CD4-positive, alpha-beta T cell treated with Interleukin-6 for 4 hours (primary cell): ENCODE measurements at regions not wholly inside any gene's neighbourhood (a gene's known extent, or its start where the extent isn't known, plus 50 kb on each side); places are given as distances from the start of the nearest gene placed in this dataset.
"Not testable (repeated sequence)": the region's sequence is repeated elsewhere in the genome, so short reads cannot be mapped to it uniquely, and the experiment has no call there.

Experiments used
- DNase-seq: peaks from one replicate; pipeline ENCODE4 v3.0.0-alpha.2; 2020; ENCODE audit warnings: mixed read lengths

GRCh38 chr4:59518005-59518823 lies 1681.9 kb upstream of the ADGRL3 start:
- no peak for DNase-seq

GRCh38 chr4:59525885-59526284 lies 1674.2 kb upstream of the ADGRL3 start:
- DNase-seq = no peak

DNA sequence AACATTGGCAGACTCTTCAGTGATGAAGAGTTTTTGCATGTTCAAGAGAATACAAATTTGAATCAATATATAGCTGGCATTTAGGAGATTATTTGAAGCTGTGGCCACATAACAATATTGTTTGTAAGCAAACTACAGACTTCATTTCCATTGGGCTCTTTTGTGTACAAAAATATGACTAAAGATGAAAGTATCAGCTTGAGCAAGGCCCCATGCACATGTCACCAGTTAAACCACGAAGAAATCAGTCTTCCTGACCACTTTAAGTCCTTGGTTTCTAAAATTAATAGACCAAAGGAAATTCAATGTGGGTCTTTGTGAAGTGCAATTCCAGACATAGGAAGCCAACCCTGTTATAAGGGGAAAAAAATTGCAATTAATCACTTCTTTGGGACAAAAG lies 1664.6 kb upstream of the ADGRL3 start:
- DNase-seq = no peak

- no peak for DNase-seq
Observed at GRCh38 chr4:59536428-59536827, 1663.7 kb upstream of the ADGRL3 start.

DNA sequence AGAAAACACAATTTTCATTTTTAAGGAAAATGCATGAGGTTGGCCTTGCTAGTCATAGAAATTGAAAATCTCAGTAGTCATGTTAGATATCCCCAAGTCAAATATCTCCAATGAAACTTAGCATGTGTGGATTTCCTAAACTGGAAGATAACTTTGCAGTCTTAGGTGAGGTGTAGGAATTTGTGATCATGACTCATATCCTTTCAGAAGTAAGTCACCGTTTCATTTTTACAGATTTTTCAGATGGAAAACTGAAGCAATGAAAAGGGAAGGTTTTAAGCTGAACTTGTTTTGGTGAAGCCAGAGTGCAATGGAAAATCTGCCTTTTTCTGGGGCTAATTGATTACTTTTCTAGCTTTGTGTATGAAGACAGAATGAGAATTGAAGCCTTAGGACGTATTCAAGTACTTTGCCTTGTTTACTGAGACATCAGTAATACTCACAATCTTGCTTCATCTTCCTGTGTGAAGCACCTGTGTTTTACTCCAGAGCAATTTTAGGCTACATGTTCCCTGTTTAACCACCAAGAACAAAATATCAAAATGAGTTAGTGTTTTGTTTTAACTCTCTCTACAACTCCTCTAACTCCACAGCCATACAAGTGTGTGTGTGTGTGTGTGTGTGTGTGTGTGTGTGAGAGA lies 1662.8 kb upstream of the ADGRL3 start:
- no peak for DNase-seq

DNA sequence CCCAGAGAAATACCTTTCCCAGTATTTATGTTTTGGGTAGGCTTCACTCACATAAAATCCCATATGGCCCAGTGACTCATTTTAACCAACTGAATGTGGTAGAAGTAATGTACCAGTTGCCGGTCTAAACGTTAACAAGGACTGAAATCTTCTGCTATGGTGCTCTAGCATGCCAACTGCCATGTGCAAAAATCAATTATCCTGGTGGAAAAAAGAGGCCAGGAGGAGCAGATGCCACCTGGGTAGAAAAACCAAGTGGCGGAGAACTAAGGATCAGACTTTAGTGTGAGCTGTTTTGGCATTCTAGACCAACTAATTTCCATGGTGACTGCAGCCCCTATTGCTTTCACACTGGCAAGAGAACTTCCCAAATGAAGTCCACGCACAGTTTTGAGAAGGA lies 1660.7 kb upstream of the ADGRL3 start:
- no peak for DNase-seq

- DNase-seq = no peak
Observed at GRCh38 chr4:59540311-59540710, 1659.8 kb upstream of the ADGRL3 start.

- DNase-seq = no peak
Observed at GRCh38 chr4:59553063-59553720, 1646.9 kb upstream of the ADGRL3 start.

DNA sequence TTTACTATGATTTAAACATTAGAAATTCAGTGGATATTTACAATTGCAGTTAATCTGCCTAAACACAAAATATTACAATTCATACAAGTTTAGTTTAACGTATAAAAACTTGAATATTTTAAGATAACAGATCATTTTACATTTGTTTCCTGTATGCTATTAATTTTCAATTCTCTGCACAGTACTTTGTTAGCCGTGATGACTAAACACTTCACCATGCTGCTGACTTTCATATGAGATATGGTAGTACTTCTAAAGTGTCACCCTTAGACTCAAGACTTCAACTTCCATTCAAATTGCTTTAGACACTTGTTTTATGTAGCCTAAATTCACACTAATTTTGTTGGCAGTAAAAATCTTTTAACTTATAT lies 1646.4 kb upstream of the ADGRL3 start:
- DNase-seq = no peak

DNA sequence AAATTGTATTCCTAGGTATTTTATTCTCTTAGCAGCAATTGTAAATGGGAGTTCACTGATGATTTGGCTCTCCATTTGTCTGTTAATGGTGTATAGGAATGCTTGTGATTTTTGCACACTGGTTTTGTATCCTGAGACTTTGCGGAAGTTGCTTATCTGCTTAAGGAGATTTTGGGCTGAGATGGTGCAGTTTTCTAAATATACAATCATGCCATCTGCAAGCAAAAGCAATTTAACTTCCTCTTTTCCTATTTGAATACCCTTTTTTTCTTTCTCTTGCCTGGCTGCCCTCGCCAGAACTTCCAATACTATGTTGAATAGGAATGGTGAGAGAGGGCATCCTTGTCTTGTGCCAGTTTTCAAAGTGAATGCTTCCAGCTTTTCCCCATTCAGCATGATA lies 1643.9 kb upstream of the ADGRL3 start:
- not testable (repeated sequence) for DNase-seq

DNA sequence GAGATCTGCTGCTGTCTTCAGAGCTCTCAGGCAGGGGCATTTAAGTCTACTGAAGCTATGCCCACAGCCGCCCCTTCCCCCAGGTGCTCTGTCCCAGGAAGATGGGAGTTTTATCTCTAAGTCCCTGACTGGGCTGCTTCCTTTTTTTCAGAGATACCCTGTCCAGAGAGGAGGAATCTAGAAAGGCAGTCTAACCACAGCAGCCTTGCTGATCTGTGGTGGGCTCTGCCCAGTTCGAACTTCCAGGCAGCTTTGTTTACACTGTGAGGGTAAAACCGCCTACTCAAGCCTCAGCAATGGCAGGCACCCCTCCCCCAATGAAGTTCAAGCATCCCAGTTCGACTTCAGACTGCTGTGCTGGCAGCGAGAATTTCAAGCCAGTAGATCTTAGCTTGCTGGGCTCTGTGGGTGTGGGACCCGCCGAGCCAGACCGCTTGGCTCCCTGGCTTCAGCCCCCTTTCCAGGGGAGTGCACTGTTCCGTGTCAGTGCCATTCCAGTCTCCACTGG lies 1639.9 kb upstream of the ADGRL3 start:
- DNase-seq = not testable (repeated sequence)

DNA sequence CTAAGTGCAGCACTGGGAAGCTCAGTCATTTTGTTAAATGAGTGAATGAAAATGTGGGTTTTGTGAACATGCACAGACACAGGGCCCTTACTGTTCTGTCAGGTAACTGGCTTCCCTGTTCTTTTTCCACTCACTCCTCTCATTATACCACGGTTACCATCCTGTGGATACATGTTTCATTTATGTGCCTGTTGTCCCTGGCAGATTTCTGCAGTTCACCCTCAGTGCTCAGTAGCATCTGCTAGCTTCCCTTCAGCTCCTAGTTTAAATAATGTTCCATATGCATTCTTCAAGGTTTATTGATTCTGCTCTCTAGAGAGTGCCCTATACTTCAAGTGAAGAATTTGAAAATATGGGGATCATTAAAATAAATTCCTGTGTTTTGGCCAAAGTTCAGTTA lies 1634.3 kb upstream of the ADGRL3 start:
- DNase-seq = no peak

GRCh38 chr4:59570860-59571476 lies 1629.2 kb upstream of the ADGRL3 start:
- no peak for DNase-seq

DNA sequence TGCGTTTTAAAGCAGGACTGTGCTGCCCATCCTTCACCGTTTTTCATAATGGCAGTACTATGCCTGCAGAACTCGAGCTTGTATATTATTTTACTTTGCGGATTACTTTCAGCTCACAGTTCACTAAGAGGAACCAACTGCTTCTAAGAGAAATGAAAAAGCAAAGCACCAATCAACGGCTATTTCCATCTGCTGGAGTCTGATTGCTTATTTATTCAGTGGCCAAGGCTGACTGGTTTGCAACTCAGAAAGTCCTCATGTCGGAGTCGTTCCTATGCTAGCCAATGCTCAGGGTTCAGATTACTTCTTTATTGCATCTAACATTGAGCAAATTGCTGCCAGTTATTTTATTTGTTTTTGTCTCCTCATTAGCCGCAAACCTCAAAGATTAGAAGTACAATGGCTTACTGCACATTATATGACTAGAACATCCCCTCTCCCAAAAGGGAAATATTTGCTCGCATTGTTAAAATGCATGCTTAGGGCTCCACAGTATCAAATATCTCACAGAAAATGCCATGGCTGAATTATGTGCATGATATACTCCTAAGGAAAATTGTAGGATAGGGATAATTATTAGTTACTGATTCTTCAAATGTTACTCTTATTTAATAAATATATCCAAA lies 1628.2 kb upstream of the ADGRL3 start:
- DNase-seq = no peak

- DNase-seq = no peak
Observed at GRCh38 chr4:59583845-59584568, 1616.1 kb upstream of the ADGRL3 start.

DNA sequence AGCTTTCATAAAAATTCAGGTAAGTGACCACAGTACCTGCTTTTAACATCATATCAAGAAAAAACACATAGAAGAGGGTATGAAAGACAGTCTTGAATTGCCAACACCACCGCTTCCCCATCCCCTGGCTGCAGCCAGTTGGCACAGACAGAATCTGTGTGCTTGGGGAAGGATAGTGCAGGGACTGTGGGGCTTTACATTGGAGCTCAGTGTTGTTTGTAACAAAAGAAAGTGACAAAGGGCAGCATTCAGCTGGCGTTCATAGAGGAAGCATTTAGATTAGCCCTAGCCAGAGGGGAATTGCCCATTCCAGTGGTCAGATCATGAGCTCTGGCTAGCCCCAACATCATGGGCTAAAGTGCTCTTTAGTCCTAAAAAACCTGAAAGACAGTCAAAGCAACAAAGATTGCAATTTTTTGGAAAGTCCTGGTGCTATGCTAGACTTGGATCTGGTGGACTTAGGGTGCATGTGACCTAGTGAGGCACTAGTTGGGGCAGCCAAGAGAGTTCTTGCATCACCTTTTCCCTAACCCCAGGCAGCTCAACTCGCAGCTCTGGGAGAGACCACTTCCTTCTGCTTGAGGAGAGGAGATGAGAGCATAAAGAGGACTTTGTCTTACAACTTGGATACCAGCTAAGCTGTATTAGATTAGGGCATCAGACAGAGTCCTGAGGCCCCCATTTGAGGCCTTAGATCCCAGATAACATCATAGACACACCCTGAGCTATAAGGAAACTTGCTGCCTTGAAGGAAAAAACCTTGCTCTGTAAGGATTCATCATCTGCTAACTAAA lies 1602.4 kb upstream of the ADGRL3 start:
- no peak for DNase-seq

DNA sequence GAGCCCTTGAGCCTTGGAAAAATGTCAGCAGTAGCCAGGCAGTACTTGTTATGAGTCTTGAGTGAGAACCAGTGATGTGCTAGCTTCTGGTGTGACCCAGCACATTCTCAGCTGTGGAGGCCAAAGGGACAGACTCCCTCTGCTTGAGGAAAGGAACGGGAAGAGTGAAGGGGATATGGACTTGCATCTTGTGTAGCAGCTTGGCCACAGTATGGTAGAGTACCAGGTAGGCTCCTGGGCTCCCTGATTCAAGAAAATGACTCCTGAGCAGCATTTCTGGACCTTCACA lies 1601.9 kb upstream of the ADGRL3 start:
- no peak for DNase-seq

DNA sequence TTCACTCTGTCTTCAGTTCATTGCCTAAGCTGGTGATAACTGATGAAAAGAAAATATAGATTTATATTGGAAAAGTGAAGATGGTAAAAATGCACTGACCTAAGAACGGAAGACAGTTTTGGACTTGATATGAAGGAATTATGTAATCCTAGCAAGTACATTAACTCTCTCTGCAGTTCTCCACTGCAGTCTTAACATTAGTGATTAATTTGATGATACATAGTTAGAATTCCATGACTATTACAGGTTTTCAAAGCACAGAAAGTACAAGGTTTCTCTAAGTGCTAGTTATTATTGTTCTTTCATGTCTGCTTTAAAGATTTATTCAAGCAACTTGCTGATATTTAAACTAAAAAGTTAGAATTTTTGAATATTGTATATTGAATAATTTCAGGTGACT lies 1591.7 kb upstream of the ADGRL3 start:
- DNase-seq = no peak

- no peak for DNase-seq
Observed at GRCh38 chr4:59612235-59612634, 1587.9 kb upstream of the ADGRL3 start.

- no peak for DNase-seq
Observed at GRCh38 chr4:59615316-59615715, 1584.8 kb upstream of the ADGRL3 start.

DNA sequence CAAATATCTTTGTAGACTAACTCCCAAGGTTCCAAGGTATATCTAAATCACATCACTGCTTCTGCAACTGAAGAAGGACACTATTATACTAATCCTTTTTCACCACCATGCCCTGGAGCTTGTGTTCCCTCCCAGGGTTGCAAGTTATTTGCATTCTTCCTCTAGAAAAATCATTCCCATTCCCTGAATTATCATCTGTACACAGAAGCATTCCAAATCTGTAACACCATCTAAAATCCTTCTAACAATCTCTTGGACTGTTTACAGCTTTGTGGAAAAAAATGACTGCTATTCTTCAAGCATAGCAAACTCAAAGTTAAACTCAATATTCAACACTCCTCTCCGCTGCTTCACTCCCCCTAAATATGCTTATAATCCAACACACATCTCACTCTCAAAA lies 1570.8 kb upstream of the ADGRL3 start:
- DNase-seq = no peak

- DNase-seq = no peak
Observed at GRCh38 chr4:59630235-59630634, 1569.9 kb upstream of the ADGRL3 start.
